ENCODE measurements at regions not wholly inside any gene's neighbourhood (a gene's known extent, or its start where the extent isn't known, plus 50 kb on each side); places are given as distances from the start of the nearest gene placed in this dataset.
"Not testable (repeated sequence)": the region's sequence is repeated elsewhere in the genome, so short reads cannot be mapped to it uniquely, and the experiment has no call there.

GRCh38 chr1:29811247-29811646, 574.9 kb downstream of the PTPRU start:
- no peak for DNase-seq (ENCODE audit: low read depth)

DNA sequence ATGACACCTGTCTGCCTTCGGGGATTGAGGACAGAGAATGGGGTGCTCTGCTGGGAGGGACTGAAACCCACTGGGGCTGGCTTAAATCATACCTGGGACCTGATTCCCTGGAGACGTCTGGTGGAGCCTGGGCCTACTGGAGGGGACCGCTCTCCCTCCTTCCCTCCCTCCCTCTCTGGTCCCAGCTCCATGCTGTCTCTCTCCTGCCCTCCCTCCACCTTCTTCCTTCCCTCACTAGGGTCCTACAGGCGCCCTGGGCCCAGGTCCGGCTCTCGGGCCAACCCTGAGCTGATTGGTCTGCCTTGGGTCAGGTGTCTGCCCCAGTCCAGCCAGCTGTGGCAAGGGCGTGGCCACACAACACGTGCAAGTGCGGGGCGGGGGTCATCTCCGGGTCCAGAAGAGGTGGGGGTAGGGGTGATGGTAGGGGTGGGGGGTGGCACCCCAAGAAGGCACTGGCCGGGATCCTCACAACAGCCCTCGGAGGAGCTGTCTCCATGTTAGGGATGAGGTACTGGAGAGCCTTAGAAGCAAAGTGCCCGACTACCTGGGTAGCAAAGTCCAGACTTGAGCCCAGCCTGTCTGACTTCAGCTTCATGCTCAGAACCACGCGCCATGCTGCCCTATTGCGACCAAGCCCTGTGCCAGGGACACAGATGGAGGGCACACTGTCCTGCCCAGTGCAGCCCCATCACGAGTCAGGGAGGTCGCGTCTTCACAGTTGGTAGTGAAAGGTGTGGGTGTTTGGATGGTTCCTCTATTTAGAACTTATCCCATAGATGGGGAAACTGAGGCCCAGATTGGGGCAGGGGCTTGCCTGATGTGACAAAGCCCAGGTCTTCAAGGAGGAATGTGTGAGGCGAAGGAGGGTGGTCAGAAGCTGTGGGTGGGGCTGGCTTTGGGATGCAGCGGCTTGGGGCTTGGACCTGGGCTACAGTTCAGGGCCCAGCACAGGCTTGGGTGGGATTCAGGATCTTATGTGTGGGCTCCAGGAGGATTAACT, 574.1 kb downstream of the PTPRU start:
- no peak for DNase-seq (ENCODE audit: low read depth)

DNA sequence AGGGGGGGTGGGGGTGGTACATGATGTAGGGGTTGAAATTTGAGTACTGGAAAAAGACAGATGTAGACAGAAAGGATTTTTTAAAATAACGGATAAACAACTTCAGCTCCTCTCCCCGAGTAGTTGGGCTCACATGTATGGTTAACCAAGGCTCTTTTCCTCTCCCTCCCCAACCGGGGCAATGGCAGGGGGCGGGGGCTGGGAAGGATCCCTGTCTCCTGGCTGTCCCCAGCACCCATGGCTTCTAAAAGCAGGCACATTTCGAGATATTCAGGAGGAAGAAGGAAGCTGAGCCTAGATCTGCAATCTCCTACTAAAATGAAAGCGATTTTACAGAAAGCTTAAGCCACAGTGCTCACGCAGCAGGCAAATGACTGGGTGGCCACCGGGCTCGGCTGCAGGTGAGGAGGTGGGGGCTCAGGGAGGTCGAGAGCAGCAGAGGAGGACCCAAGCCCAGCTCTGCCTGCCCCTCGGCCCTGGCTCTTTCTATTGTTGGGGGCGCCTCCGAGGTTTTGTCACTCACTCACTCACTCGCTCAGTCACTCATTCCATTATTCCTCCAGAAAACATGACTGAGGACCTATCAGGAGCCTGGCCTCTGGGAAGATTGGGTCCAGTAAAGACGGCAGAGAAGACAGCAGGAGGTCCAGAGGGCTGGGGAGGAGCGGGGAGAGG, 573.3 kb downstream of the PTPRU start:
- DNase-seq (ENCODE audit: low read depth): no peak

DNA sequence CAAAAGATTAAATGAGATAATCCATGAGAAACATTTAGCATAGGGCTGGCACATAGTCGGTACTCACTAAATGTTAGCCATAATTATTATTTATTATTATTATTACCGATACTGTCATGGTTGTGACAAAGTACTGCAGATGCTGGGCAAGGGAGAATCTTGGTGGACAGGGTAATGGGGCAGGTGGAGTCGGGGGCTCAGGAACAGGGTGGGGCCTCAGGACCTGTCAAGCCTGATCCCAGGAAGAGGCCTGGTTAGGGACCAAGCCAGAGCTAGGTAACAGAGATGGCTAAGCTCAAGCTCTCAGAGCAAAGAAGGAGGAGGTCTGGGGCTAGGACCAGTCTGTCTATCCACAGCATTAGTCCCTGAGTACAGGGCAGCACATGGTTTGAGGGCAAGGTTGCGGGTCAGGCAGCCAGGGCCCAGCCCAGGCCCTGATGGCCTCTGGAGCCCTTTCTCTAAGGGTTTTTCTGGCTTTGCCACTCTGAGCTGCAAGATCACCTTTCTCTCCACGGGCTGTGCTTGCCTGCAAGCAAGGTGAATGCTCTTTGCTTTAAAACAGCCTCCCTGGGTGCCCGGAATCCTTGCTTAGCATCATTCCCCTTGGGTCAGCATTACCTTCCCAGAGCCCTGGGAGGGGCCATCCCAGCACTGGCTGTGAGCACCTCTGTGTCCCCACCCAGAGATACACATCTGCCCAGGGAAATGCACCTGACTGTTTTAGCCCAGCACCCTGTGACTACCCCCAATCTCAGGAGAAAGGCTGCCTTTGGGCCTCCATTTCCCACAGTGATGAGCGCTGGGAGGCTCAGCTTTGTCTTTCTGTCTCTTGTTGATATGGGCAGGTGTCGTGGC, 572.0 kb downstream of the PTPRU start:
- no peak for DNase-seq (ENCODE audit: low read depth)

DNA sequence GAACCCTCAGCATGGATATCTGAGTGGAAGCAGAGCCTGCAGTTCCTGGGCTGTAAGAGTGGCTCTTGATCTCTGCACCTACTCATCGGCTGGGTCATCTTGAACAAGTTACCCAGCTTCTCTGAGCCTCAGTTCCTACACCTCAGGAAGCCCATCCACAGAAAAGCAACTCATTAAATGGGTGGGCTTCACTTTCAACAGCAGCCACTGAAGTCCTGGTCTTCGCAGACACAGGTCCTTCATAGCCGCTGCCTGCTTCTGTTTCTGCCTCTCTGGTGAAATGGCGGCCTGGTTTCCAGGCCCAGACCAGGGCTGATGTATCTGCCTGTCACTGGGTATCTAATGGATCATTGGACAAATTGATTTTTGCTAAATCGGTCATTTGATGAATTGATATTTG, 571.4 kb downstream of the PTPRU start:
- DNase-seq (ENCODE audit: low read depth): no peak

GRCh38 chr1:29806646-29807319, 570.5 kb downstream of the PTPRU start:
- no peak for DNase-seq (ENCODE audit: low read depth)

- no peak for DNase-seq (ENCODE audit: low read depth)
These were observed 569.5 kb downstream of the PTPRU start for GRCh38 chr1:29805896-29806160.

DNA sequence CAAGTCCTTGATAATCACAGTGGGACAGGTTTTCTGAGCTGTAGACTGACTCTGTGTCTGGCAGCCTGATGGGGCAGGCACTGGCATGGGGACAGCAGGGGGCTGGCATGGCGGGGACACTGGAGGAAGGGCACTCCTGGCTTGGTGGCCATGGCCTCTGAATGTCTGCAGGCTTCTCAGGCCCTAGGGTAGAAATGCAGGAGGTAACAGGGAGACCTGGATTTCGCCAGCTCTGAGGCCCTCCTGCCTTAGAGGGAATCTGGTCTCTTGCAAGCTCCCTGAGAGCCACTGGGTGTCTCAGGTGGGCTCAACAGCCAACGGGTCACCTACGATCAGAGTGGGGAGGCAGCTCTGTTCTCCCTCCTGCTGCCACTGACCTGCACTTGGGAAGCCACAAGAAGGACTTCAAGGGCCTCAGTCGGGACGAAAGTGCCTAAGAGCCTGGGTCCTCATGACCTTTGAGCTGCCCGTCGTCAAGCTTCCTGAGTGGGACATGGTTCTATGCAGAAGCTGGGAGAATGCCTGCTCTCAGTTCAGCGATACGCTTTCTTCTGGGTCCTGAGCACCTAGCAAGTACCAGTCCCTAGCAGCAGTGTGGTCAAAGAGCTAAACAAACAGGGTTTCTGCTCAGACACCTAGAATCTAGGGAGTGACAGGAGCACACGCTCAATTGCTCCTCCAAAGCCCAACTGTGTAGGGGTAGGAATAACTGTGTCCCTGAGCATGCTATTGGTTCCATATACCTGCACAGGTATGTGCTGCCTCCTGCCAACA, 569.0 kb downstream of the PTPRU start:
- DNase-seq (ENCODE audit: low read depth): no peak

DNA sequence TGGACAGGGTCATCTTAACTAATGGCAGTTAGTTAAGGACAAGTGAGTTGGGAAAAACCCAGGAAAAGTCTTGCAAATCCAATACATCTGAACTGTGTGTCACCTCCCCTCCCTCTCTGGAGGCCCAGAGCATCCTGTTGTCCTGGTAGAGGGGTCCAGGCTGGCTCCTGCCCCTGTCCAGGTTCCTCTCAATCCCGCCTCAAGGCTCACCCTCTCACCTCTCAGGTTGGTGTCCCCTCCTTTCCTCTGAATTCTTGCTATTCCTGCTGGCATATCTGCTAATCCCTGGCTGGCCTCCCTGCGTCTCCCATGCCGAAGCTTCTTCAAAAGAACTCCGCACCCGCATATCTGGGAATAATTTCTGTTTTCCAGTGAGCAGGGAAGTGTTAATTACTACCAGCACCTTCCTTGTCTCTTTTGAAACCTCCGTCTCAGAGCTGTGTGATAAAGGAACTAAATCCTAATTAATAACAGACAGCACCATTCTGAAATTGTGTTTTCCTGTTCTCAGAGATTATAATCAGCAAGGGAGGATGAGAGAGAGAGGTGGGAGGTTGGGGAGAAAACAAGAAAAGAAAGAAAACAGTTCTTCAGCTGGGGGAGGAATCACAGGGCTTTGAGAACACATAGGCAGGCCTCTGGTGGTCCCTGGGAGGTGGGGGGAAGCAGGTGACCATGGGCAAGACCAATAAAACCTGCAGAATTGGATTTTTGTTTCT, 568.0 kb downstream of the PTPRU start:
- DNase-seq (ENCODE audit: low read depth): no peak

DNA sequence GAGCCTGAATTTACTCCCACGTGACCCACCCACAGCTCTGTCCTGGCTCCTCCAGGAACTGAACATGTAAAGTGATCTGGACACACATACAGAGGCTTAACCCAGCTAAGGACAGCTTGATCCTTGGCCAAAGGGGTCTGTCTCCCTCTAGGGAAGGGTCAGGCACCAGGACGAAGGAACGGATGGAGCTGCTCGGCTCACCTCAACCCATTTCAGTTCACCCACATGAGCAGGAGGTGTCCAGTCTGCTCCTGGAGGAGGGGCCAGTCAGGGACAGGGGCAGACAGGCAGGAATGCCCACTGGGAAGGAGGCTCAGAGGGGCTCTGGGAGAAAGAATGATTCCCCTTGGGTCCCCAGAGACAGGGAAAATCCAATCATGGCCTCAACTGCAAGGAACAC, 567.2 kb downstream of the PTPRU start:
- no peak for DNase-seq (ENCODE audit: low read depth)

DNA sequence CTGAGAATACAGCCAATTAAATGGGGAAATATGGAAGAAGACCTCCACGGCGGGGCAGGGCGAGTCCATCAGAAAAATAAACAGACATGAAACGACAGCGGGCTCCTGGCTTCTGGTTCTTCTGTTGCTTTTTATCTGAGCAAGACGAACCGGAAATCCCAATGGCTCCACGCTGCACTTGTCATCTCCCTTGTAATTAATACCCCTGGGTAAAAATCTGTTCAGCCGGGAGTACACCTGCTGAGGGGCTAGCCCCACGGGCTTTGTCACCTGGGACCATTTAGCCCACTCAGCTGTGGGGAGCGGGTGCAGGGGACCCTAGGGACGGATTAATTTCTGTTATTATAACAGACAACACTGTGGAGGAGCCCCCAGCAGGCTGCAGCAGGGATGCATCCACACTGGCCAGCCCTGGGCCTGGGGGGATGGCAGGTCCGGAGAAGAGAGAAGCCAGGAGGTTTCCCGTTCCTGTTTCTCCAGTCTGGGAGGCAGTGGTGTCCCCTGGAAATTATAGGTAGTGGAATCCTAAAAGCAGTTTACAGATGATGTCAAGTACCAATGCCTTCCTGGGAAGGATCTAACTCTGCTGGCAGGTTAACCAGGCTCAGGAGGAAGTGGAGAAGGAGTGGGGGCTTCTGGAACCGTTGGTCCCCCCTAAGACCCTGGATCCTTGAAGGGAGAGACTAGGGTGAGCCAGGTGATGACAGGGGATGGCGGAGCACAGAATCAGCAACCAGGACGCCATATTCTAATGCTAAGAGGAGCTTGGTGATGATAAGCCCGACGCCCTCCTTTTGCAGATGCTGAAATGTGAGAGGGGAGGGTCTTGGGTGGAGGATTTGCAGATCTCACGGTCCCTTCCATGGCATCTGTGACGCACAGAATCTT, 566.1 kb downstream of the PTPRU start:
- no peak for DNase-seq (ENCODE audit: low read depth)

DNA sequence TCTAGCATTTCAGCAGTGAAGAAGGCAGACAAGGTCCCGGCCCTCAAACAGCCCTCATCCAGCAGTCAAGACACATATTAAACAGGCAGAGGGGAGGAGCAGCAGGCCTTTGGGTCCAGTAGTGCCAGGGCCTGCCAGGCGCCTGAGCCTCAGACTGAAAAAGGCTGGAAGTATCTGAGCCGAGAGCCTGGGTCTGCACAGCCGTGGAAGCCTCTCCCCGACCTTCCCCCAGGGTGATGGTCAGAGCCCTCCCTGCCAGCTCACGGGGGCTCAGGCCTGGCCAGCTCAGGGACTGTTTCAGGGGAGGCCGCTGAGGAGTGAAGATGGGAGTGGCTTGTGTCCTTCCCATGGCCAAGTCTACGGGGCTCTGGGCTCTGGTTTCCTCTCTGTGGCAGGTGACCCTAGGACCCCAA, 565.2 kb downstream of the PTPRU start:
- no peak for DNase-seq (ENCODE audit: low read depth)

DNA sequence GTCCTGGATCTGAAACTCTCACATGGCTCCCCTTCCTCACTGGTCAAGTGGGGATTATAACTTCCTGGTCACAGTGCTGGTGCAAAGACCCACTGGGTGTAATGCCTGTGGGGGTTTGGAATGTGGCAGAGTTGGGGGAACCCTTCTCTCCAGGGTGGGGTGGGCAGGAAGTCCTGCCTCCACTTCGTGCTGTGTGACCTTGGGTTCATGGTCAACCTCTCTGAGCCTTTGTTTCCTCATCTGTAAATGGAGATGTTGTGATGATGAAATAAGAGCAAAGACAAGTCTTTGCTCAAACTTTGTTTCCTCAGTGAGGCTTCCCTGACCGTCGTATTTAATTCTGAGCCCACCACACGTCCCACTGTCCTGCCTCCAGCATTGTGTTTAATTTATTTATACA, 564.7 kb downstream of the PTPRU start:
- no peak for DNase-seq (ENCODE audit: low read depth)

- no peak for DNase-seq (ENCODE audit: low read depth)
These were observed 564.2 kb downstream of the PTPRU start for GRCh38 chr1:29800522-29800956.

- no peak for DNase-seq (ENCODE audit: low read depth)
These were observed 563.8 kb downstream of the PTPRU start for GRCh38 chr1:29800120-29800519.

- DNase-seq (ENCODE audit: low read depth): no peak
These were observed 562.6 kb downstream of the PTPRU start for GRCh38 chr1:29798699-29799566.

- DNase-seq (ENCODE audit: low read depth): not testable (repeated sequence)
These were observed 560.8 kb downstream of the PTPRU start for GRCh38 chr1:29797125-29797524.

DNA sequence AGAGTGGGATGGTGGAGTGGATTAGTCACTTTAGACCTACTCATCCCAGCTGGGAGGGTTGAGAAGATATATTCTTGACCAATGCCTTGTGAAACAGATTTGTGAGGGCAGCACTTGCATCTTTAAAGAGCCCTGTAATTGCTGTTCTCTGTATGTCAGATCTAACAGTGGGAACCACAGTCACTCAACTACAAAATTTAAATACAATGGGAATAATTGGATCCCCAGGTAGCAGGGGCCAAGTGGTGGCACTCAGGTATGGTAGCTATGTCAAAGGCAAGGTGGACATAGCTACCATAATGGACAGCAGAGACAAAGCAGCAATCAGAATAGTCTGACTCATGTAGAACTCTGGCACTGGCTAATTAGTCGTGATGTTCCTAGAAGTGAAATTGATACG, 559.6 kb downstream of the PTPRU start:
- not testable (repeated sequence) for DNase-seq (ENCODE audit: low read depth)
